ENCODE measurements at regions not wholly inside any gene's neighbourhood (a gene's known extent, or its start where the extent isn't known, plus 50 kb on each side); places are given as distances from the start of the nearest gene placed in this dataset.

GRCh38 chr16:73846356-73846755, 450.3 kb upstream of the PSMD7 start:
- H3K36me3 Mint-ChIP-seq (ENCODE audit: insufficient read depth), result peaks cover 1% of the 10 kb centered on the region
- peaks cover 13% of the 10 kb centered on the region for H3K27me3 Mint-ChIP-seq
- no peak for DNase-seq (ENCODE audit: low spot score, unreplicated experiment)
- no peak overlapping the region for H3K4me3 Mint-ChIP-seq (ENCODE audit: low read depth)
- peaks cover 10% of the 10 kb centered on the region for H3K4me1 Mint-ChIP-seq (ENCODE audit: low read depth)
- TF ChIP-seq CTCF (IDR thresholded peaks at IDR 0.05; ENCODE audit: unreplicated experiment), result peak; percentile 14
- H3K9me3 Mint-ChIP-seq (ENCODE audit: low read depth), result peaks cover 2% of the 10 kb centered on the region
- H3K27ac Mint-ChIP-seq, result no peak overlapping the region

GRCh38 chr16:73846007-73846330, 450.6 kb upstream of the PSMD7 start:
- peaks cover 2% of the 10 kb centered on the region for H3K9me3 Mint-ChIP-seq (ENCODE audit: low read depth)
- DNase-seq (ENCODE audit: low spot score, unreplicated experiment), result no peak
- H3K4me3 Mint-ChIP-seq (ENCODE audit: low read depth), result no peak overlapping the region
- H3K4me1 Mint-ChIP-seq (ENCODE audit: low read depth), result peaks cover 10% of the 10 kb centered on the region
- H3K36me3 Mint-ChIP-seq (ENCODE audit: insufficient read depth), result peaks cover under 1% of the 10 kb centered on the region
- TF ChIP-seq CTCF (IDR thresholded peaks at IDR 0.05; ENCODE audit: unreplicated experiment), result no peak
- no peak overlapping the region for H3K27ac Mint-ChIP-seq
- peaks cover 14% of the 10 kb centered on the region for H3K27me3 Mint-ChIP-seq

GRCh38 chr16:73845238-73846006, 451.2 kb upstream of the PSMD7 start:
- H3K9me3 Mint-ChIP-seq (ENCODE audit: low read depth), result peaks cover 2% of the 10 kb centered on the region
- H3K27me3 Mint-ChIP-seq, result peaks cover 17% of the 10 kb centered on the region
- H3K36me3 Mint-ChIP-seq (ENCODE audit: insufficient read depth), result no peaks in the 10 kb centered on the region
- DNase-seq (ENCODE audit: low spot score, unreplicated experiment), result no peak
- H3K4me1 Mint-ChIP-seq (ENCODE audit: low read depth), result peaks cover 10% of the 10 kb centered on the region
- no peak overlapping the region for H3K4me3 Mint-ChIP-seq (ENCODE audit: low read depth)
- no peak overlapping the region for H3K27ac Mint-ChIP-seq
- no peak for TF ChIP-seq CTCF (IDR thresholded peaks at IDR 0.05; ENCODE audit: unreplicated experiment)

- Mint-ChIP-seq H3K27me3 (peaks cover 24% of the 10 kb centered on the region), H3K27ac (no peak overlapping the region), H3K4me3 (ENCODE audit: low read depth) (no peak overlapping the region), H3K9me3 (ENCODE audit: low read depth) (peaks cover 8% of the 10 kb centered on the region), H3K36me3 (ENCODE audit: insufficient read depth) (no peaks in the 10 kb centered on the region), H3K4me1 (ENCODE audit: low read depth) (peaks cover 10% of the 10 kb centered on the region)
- no peak for TF ChIP-seq CTCF (IDR thresholded peaks at IDR 0.05; ENCODE audit: unreplicated experiment)
- DNase-seq (ENCODE audit: low spot score, unreplicated experiment), result no peak
Measured at GRCh38 chr16:73840728-73841127, 455.9 kb upstream of the PSMD7 start.

GRCh38 chr16:73831220-73831619, 465.4 kb upstream of the PSMD7 start:
- no peak overlapping the region for H3K4me3 Mint-ChIP-seq (ENCODE audit: low read depth)
- peaks cover 5% of the 10 kb centered on the region for H3K27me3 Mint-ChIP-seq
- no peak overlapping the region for H3K27ac Mint-ChIP-seq
- DNase-seq (ENCODE audit: low spot score, unreplicated experiment), result no peak
- no peaks in the 10 kb centered on the region for H3K9me3 Mint-ChIP-seq (ENCODE audit: low read depth)
- no peak for TF ChIP-seq CTCF (IDR thresholded peaks at IDR 0.05; ENCODE audit: unreplicated experiment)
- H3K36me3 Mint-ChIP-seq (ENCODE audit: insufficient read depth), result no peaks in the 10 kb centered on the region
- H3K4me1 Mint-ChIP-seq (ENCODE audit: low read depth), result no peaks in the 10 kb centered on the region
